HG03439 (cell line): ENCODE measurements at regions not wholly inside any gene's neighbourhood (a gene's known extent, or its start where the extent isn't known, plus 50 kb on each side); places are given as distances from the start of the nearest gene placed in this dataset.
"Not testable (repeated sequence)": the region's sequence is repeated elsewhere in the genome, so short reads cannot be mapped to it uniquely, and the experiment has no call there.

Experiments
- ATAC-seq: cut with Tn5 transposase; IDR thresholded peaks from one replicate; pipeline ENCODE4 v1.9.1; 2021; ENCODE audit warnings: mild to moderate bottlenecking, moderate library complexity; ENCODE audit not compliant: unreplicated experiment

- ATAC-seq, result no peak
Observed at GRCh38 chr22:48061726-48062125, 1299.3 kb downstream of the TBC1D22A start.

- ATAC-seq, result no peak
Observed at GRCh38 chr22:48060266-48060665, 1297.8 kb downstream of the TBC1D22A start.

- not testable (repeated sequence) for ATAC-seq
Observed at GRCh38 chr22:48059521-48059920, 1297.1 kb downstream of the TBC1D22A start.

- no peak for ATAC-seq
Observed at GRCh38 chr22:48057116-48057835, 1294.8 kb downstream of the TBC1D22A start.

- ATAC-seq, result no peak
Observed at GRCh38 chr22:48055827-48056226, 1293.4 kb downstream of the TBC1D22A start.

GRCh38 chr22:48055185-48055584 is 1292.7 kb downstream of the TBC1D22A start:
- ATAC-seq, result no peak

GRCh38 chr22:48054596-48054995 is 1292.1 kb downstream of the TBC1D22A start:
- ATAC-seq, result no peak

- no peak for ATAC-seq
Observed at GRCh38 chr22:48053973-48054372, 1291.5 kb downstream of the TBC1D22A start.

GRCh38 chr22:48053486-48053885 is 1291.0 kb downstream of the TBC1D22A start:
- no peak for ATAC-seq

- ATAC-seq, result no peak
Observed at GRCh38 chr22:48052621-48052890, 1290.1 kb downstream of the TBC1D22A start.

GRCh38 chr22:48051796-48052620 is 1289.6 kb downstream of the TBC1D22A start:
- ATAC-seq, result no peak

GRCh38 chr22:48050836-48051235 is 1288.4 kb downstream of the TBC1D22A start:
- ATAC-seq, result no peak

GRCh38 chr22:48049116-48049515 is 1286.7 kb downstream of the TBC1D22A start:
- no peak for ATAC-seq

- ATAC-seq, result no peak
Observed at GRCh38 chr22:48047722-48048500, 1285.5 kb downstream of the TBC1D22A start.

GRCh38 chr22:48045369-48045768 is 1282.9 kb downstream of the TBC1D22A start:
- peak; percentile 58 for ATAC-seq

- ATAC-seq, result no peak
Observed at GRCh38 chr22:48044487-48045060, 1282.1 kb downstream of the TBC1D22A start.

- no peak for ATAC-seq
Observed at GRCh38 chr22:48043581-48043980, 1281.1 kb downstream of the TBC1D22A start.

- ATAC-seq, result no peak
Observed at GRCh38 chr22:48042621-48043395, 1280.4 kb downstream of the TBC1D22A start.

- ATAC-seq, result no peak
Observed at GRCh38 chr22:48039326-48039725, 1276.9 kb downstream of the TBC1D22A start.

- no peak for ATAC-seq
Observed at GRCh38 chr22:48037618-48038017, 1275.2 kb downstream of the TBC1D22A start.

GRCh38 chr22:48035897-48036296 is 1273.4 kb downstream of the TBC1D22A start:
- ATAC-seq, result no peak
